RCC 7860 (cell line): ENCODE measurements at regions not wholly inside any gene's neighbourhood (a gene's known extent, or its start where the extent isn't known, plus 50 kb on each side); places are given as distances from the start of the nearest gene placed in this dataset.
"Not testable (repeated sequence)": the region's sequence is repeated elsewhere in the genome, so short reads cannot be mapped to it uniquely, and the experiment has no call there.

Source experiments
- DNase-seq: peaks from one replicate; pipeline ENCODE4 v3.0.0-alpha.2; 2015; ENCODE audit warnings: low spot score
- FAIRE-seq: peaks from 2 replicates; lab custom pipeline; 2012; peaks lifted over from hg19 to GRCh38; lab: Jason Lieb, UNC

GRCh38 chr15:95608371-95608770 lies 722.1 kb upstream of the NR2F2 start:
- no peak for FAIRE-seq
- no peak for DNase-seq

GRCh38 chr15:95609096-95609495 lies 721.4 kb upstream of the NR2F2 start:
- no peak for FAIRE-seq
- DNase-seq, result no peak

GRCh38 chr15:95610945-95611344 lies 719.6 kb upstream of the NR2F2 start:
- DNase-seq (no peak), FAIRE-seq (no peak)

- no peak for FAIRE-seq
- DNase-seq, result no peak
Measured at GRCh38 chr15:95615436-95615835, 715.1 kb upstream of the NR2F2 start.

- FAIRE-seq (no peak), DNase-seq (no peak)
Measured at GRCh38 chr15:95616306-95616705, 714.2 kb upstream of the NR2F2 start.

GRCh38 chr15:95620934-95621579 lies 709.4 kb upstream of the NR2F2 start:
- no peak for DNase-seq
- no peak for FAIRE-seq

GRCh38 chr15:95622843-95623242 lies 707.7 kb upstream of the NR2F2 start:
- DNase-seq (no peak), FAIRE-seq (no peak)

- DNase-seq (no peak), FAIRE-seq (no peak)
Measured at GRCh38 chr15:95624100-95624499, 706.4 kb upstream of the NR2F2 start.

GRCh38 chr15:95624616-95625361 lies 705.7 kb upstream of the NR2F2 start:
- no peak for FAIRE-seq
- no peak for DNase-seq

GRCh38 chr15:95626501-95627361 lies 703.8 kb upstream of the NR2F2 start:
- FAIRE-seq (no peak), DNase-seq (no peak)

- no peak for FAIRE-seq
Measured at GRCh38 chr15:95629503-95630168, 700.9 kb upstream of the NR2F2 start.

GRCh38 chr15:95630683-95631082 lies 699.8 kb upstream of the NR2F2 start:
- no peak for DNase-seq
- FAIRE-seq, result no peak

More at GRCh38 chr15:95629503-95630168, 700.9 kb upstream of the NR2F2 start:
- DNase-seq, result no peak

GRCh38 chr15:95635666-95636065 lies 694.8 kb upstream of the NR2F2 start:
- FAIRE-seq, result no peak
- no peak for DNase-seq

- DNase-seq (no peak), FAIRE-seq (no peak)
Measured at GRCh38 chr15:95636107-95636506, 694.4 kb upstream of the NR2F2 start.

- not testable (repeated sequence) for DNase-seq, FAIRE-seq
Measured at GRCh38 chr15:95637234-95637633, 693.3 kb upstream of the NR2F2 start.

GRCh38 chr15:95639208-95639607 lies 691.3 kb upstream of the NR2F2 start:
- DNase-seq, result no peak
- FAIRE-seq, result no peak

GRCh38 chr15:95644100-95644875 lies 686.2 kb upstream of the NR2F2 start:
- DNase-seq, result no peak
- FAIRE-seq, result no peak

- DNase-seq (no peak), FAIRE-seq (no peak)
Measured at GRCh38 chr15:95645791-95646338, 684.6 kb upstream of the NR2F2 start.

GRCh38 chr15:95646484-95647273 lies 683.8 kb upstream of the NR2F2 start:
- DNase-seq (no peak), FAIRE-seq (no peak)
